ENCODE measurements at regions not wholly inside any gene's neighbourhood (a gene's known extent, or its start where the extent isn't known, plus 50 kb on each side); places are given as distances from the start of the nearest gene placed in this dataset.

DNA sequence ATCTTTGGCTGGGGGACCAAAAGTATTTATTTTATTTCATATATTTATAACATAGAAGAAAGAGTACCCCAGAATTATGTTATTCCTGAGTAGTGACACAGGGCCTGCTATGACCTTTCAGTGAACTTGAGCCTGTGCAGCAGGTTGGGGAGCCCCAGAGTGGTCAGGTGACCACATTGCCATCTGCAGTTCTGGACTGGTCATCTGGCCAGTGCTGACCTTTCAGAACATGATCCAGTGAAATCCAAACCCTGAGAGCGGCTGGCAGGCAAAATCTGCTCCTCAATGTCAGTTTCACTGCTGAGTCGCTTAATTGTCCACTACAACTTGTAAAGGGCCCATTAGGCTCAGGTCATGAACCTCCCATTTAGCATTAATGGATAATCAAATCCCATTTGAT is 336.7 kb upstream of the KCNH7 start:
- H3K9ac ChIP-seq (ENCODE audit: low read depth, low read length, poor library complexity, severe bottlenecking) = no peak overlapping the region
- H3K4me3 ChIP-seq (ENCODE audit: low read length, poor library complexity, severe bottlenecking) = no peak overlapping the region
- no peaks in the 10 kb centered on the region for H3K9me2 ChIP-seq (replicated peaks; ENCODE audit: low read depth, low read length)
- H3F3A ChIP-seq (ENCODE audit: low read depth) = no peaks in the 10 kb centered on the region
- no peaks in the 10 kb centered on the region for H3K36me3 ChIP-seq (ENCODE audit: insufficient read depth, low read length)
- no peaks in the 10 kb centered on the region for H3K4me1 ChIP-seq (ENCODE audit: insufficient read depth, low read length, poor library complexity, severe bottlenecking)
- no peaks in the 10 kb centered on the region for H4K20me1 ChIP-seq (ENCODE audit: insufficient read depth, low read length, poor library complexity, severe bottlenecking)
- H2AFZ ChIP-seq (ENCODE audit: low read length) = no peak overlapping the region
- TF ChIP-seq EZH2phosphoT487 (IDR thresholded peaks at IDR 0.05; ENCODE audit: borderline replicate concordance) = no peak
- TF ChIP-seq, protein P1, sequence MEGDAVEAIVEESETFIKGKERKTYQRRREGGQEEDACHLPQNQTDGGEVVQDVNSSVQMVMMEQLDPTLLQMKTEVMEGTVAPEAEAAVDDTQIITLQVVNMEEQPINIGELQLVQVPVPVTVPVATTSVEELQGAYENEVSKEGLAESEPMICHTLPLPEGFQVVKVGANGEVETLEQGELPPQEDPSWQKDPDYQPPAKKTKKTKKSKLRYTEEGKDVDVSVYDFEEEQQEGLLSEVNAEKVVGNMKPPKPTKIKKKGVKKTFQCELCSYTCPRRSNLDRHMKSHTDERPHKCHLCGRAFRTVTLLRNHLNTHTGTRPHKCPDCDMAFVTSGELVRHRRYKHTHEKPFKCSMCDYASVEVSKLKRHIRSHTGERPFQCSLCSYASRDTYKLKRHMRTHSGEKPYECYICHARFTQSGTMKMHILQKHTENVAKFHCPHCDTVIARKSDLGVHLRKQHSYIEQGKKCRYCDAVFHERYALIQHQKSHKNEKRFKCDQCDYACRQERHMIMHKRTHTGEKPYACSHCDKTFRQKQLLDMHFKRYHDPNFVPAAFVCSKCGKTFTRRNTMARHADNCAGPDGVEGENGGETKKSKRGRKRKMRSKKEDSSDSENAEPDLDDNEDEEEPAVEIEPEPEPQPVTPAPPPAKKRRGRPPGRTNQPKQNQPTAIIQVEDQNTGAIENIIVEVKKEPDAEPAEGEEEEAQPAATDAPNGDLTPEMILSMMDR (conservative IDR thresholded peaks at IDR 0.05; ENCODE audit: low read length) = no peak
- H3K79me2 ChIP-seq (ENCODE audit: insufficient read depth, low read length) = no peaks in the 10 kb centered on the region
- no peaks in the 10 kb centered on the region for H3K9me3 ChIP-seq (ENCODE audit: insufficient read depth, low read depth, low read length)
- H3K4me2 ChIP-seq (ENCODE audit: low read depth, low read length, poor library complexity, severe bottlenecking) = no peak overlapping the region
- H3K27me3 ChIP-seq (ENCODE audit: insufficient read depth, low read length, poor library complexity, severe bottlenecking) = no peaks in the 10 kb centered on the region

DNA sequence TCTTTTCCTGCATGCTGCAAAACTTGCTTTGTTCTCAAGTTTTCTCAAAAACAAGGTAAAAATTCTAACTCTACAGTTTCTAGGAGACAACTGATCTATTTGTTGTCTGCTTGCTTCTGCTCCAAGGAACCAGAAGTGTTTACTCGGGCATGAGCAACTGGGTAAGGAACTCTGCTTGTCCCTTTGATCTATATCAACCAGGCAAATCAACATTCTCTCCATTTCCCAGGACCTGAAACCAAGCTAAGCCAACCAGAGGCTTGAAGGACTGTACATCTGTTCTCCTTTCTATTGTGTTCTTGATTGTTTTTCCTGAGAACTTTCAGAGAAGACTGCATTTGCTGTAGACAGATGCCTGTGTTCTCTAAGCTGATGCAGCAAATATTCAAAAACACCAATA is 335.0 kb upstream of the KCNH7 start:
- Histone ChIP-seq H4K20me1 (ENCODE audit: insufficient read depth, low read length, poor library complexity, severe bottlenecking) (no peaks in the 10 kb centered on the region), H3K9me2 (replicated peaks; ENCODE audit: low read depth, low read length) (no peaks in the 10 kb centered on the region), H3K9me3 (ENCODE audit: insufficient read depth, low read depth, low read length) (no peaks in the 10 kb centered on the region), H3K4me3 (ENCODE audit: low read length, poor library complexity, severe bottlenecking) (no peak overlapping the region), H2AFZ (ENCODE audit: low read length) (no peak overlapping the region), H3K4me1 (ENCODE audit: insufficient read depth, low read length, poor library complexity, severe bottlenecking) (no peaks in the 10 kb centered on the region), H3K4me2 (ENCODE audit: low read depth, low read length, poor library complexity, severe bottlenecking) (no peak overlapping the region), H3K79me2 (ENCODE audit: insufficient read depth, low read length) (no peaks in the 10 kb centered on the region), H3K36me3 (ENCODE audit: insufficient read depth, low read length) (no peaks in the 10 kb centered on the region), H3K9ac (ENCODE audit: low read depth, low read length, poor library complexity, severe bottlenecking) (no peak overlapping the region), H3K27me3 (ENCODE audit: insufficient read depth, low read length, poor library complexity, severe bottlenecking) (no peaks in the 10 kb centered on the region), H3F3A (ENCODE audit: low read depth) (no peaks in the 10 kb centered on the region)
- TF ChIP-seq, protein P1 (conservative IDR thresholded peaks at IDR 0.05; ENCODE audit: low read length) = no peak
- TF ChIP-seq EZH2phosphoT487 (IDR thresholded peaks at IDR 0.05; ENCODE audit: borderline replicate concordance) = no peak

DNA sequence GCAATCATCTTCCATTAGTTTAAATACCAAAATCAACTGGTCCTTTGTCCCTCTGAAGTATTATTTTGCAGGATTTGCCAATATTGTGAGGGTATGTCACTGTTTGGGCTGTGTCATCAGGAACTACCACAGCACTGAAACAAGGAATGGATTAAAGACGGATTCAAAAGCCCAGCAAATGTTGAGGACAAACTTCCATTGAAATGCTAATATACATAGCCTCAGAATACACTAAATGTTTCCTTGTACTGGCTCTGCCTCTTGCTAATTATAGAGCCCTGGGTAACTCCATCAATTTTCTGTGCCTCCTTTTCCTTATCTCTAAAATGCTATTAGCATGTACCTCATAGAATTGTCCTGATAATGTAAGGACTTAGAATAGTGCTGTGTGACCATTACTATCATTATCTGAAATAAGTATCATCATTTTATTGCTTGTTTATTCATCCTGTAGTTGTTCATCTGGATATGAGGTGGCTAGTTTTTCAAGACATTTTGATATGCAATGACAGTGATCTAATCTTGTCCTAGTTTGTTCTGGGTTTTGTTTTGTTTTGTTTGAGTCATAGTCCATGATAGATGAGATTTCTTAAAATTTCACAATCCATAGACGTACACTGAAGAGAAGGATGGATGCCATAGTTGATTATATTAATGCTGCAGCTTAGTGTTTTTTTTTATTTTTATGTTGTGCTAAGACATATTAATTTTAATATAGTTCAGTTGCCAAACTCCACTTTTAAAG is 333.4 kb upstream of the KCNH7 start:
- Histone ChIP-seq H3K27me3 (ENCODE audit: insufficient read depth, low read length, poor library complexity, severe bottlenecking) (no peaks in the 10 kb centered on the region), H3K9me3 (ENCODE audit: insufficient read depth, low read depth, low read length) (no peaks in the 10 kb centered on the region), H3K4me3 (ENCODE audit: low read length, poor library complexity, severe bottlenecking) (no peak overlapping the region), H3F3A (ENCODE audit: low read depth) (no peaks in the 10 kb centered on the region), H3K4me1 (ENCODE audit: insufficient read depth, low read length, poor library complexity, severe bottlenecking) (no peaks in the 10 kb centered on the region), H3K36me3 (ENCODE audit: insufficient read depth, low read length) (no peaks in the 10 kb centered on the region), H3K79me2 (ENCODE audit: insufficient read depth, low read length) (no peaks in the 10 kb centered on the region), H3K4me2 (ENCODE audit: low read depth, low read length, poor library complexity, severe bottlenecking) (no peak overlapping the region), H3K9me2 (replicated peaks; ENCODE audit: low read depth, low read length) (no peaks in the 10 kb centered on the region), H4K20me1 (ENCODE audit: insufficient read depth, low read length, poor library complexity, severe bottlenecking) (no peaks in the 10 kb centered on the region), H3K9ac (ENCODE audit: low read depth, low read length, poor library complexity, severe bottlenecking) (no peak overlapping the region), H2AFZ (ENCODE audit: low read length) (no peak overlapping the region)
- TF ChIP-seq, protein P1 (conservative IDR thresholded peaks at IDR 0.05; ENCODE audit: low read length) = no peak
- no peak for TF ChIP-seq EZH2phosphoT487 (IDR thresholded peaks at IDR 0.05; ENCODE audit: borderline replicate concordance)
